ENCODE measurements at regions not wholly inside any gene's neighbourhood (a gene's known extent, or its start where the extent isn't known, plus 50 kb on each side); places are given as distances from the start of the nearest gene placed in this dataset.

GRCh38 chr10:88114368-88114767 is 250.9 kb downstream of the PTEN start:
- TF ChIP-seq POLR2AphosphoS5 (IDR thresholded peaks at IDR 0.05; ENCODE audit: low read depth, low read length) (no peak), REST (IDR thresholded peaks at IDR 0.05; ENCODE audit: insufficient read depth in 1 of 2, low read depth in 2 of 2, low read length in 2 of 2) (no peak), TAF1 (IDR thresholded peaks at IDR 0.05; ENCODE audit: borderline replicate concordance, insufficient read depth, low read length) (no peak), SIN3A (IDR thresholded peaks at IDR 0.05; ENCODE audit: borderline replicate concordance, insufficient read depth, low read length) (no peak), FOXP2 (optimal IDR thresholded peaks at IDR 0.05; ENCODE audit: borderline replicate concordance, extremely low read depth, extremely low read length, insufficient read depth) (peak; percentile 19)

- TF ChIP-seq SIN3A (IDR thresholded peaks at IDR 0.05; ENCODE audit: borderline replicate concordance, insufficient read depth, low read length), result no peak
- TF ChIP-seq REST (IDR thresholded peaks at IDR 0.05; ENCODE audit: insufficient read depth in 1 of 2, low read depth in 2 of 2, low read length in 2 of 2), result peak; percentile 54 to 81; a peak in 2 of 4 replicates
These were observed 252.0 kb downstream of the PTEN start for GRCh38 chr10:88115407-88115806.

- TF ChIP-seq TAF1 (IDR thresholded peaks at IDR 0.05; ENCODE audit: borderline replicate concordance, insufficient read depth, low read length) (no peak), FOXP2 (optimal IDR thresholded peaks at IDR 0.05; ENCODE audit: borderline replicate concordance, extremely low read depth, extremely low read length, insufficient read depth) (no peak), SIN3A (IDR thresholded peaks at IDR 0.05; ENCODE audit: borderline replicate concordance, insufficient read depth, low read length) (no peak), POLR2AphosphoS5 (IDR thresholded peaks at IDR 0.05; ENCODE audit: low read depth, low read length) (no peak), REST (IDR thresholded peaks at IDR 0.05; ENCODE audit: insufficient read depth in 1 of 2, low read depth in 2 of 2, low read length in 2 of 2) (no peak)
These were observed 252.5 kb downstream of the PTEN start for GRCh38 chr10:88115968-88116367.

GRCh38 chr10:88116481-88116880 is 253.1 kb downstream of the PTEN start:
- TF ChIP-seq TAF1 (IDR thresholded peaks at IDR 0.05; ENCODE audit: borderline replicate concordance, insufficient read depth, low read length), result no peak
- no peak for TF ChIP-seq POLR2AphosphoS5 (IDR thresholded peaks at IDR 0.05; ENCODE audit: low read depth, low read length)
- TF ChIP-seq SIN3A (IDR thresholded peaks at IDR 0.05; ENCODE audit: borderline replicate concordance, insufficient read depth, low read length), result no peak
- no peak for TF ChIP-seq FOXP2 (optimal IDR thresholded peaks at IDR 0.05; ENCODE audit: borderline replicate concordance, extremely low read depth, extremely low read length, insufficient read depth)
- TF ChIP-seq REST (IDR thresholded peaks at IDR 0.05; ENCODE audit: insufficient read depth in 1 of 2, low read depth in 2 of 2, low read length in 2 of 2), result no peak

GRCh38 chr10:88116971-88117626 is 253.7 kb downstream of the PTEN start:
- TF ChIP-seq TAF1 (IDR thresholded peaks at IDR 0.05; ENCODE audit: borderline replicate concordance, insufficient read depth, low read length), result no peak
- no peak for TF ChIP-seq FOXP2 (optimal IDR thresholded peaks at IDR 0.05; ENCODE audit: borderline replicate concordance, extremely low read depth, extremely low read length, insufficient read depth)
- no peak for TF ChIP-seq POLR2AphosphoS5 (IDR thresholded peaks at IDR 0.05; ENCODE audit: low read depth, low read length)

Data from PFSK-1 (cell line).